ENCODE measurements at regions not wholly inside any gene's neighbourhood (a gene's known extent, or its start where the extent isn't known, plus 50 kb on each side); places are given as distances from the start of the nearest gene placed in this dataset.

- no peak overlapping the region for H3K4me3 ChIP-seq (ENCODE audit: low read length)
Observed at GRCh38 chr7:112699725-112700513, 90.3 kb downstream of the TMEM168 start.

GRCh38 chr7:112701456-112701855 lies 88.7 kb downstream of the TMEM168 start:
- Histone ChIP-seq H3K36me3 (ENCODE audit: insufficient read depth, low read length) (no peaks in the 10 kb centered on the region), H2AFZ (ENCODE audit: low read depth, low read length) (no peak overlapping the region), H3K79me2 (replicated peaks; ENCODE audit: insufficient read depth, low read length) (no peaks in the 10 kb centered on the region), H3K9ac (ENCODE audit: low read length) (no peak overlapping the region), H4K20me1 (ENCODE audit: insufficient read depth) (no peaks in the 10 kb centered on the region), H3K9me3 (ENCODE audit: low read length) (no peaks in the 10 kb centered on the region), H3K27ac (ENCODE audit: low read length) (no peak overlapping the region), H3K4me2 (ENCODE audit: low read length) (no peak overlapping the region), H3K4me3 (ENCODE audit: low read length) (no peak overlapping the region), H3F3A (ENCODE audit: insufficient read depth, low read length, poor library complexity, severe bottlenecking) (no peaks in the 10 kb centered on the region), H3K9me2 (ENCODE audit: insufficient read depth, low read length) (no peaks in the 10 kb centered on the region), H3K27me3 (ENCODE audit: insufficient read depth, low read depth, low read length) (no peaks in the 10 kb centered on the region)
- TF ChIP-seq, protein P1, sequence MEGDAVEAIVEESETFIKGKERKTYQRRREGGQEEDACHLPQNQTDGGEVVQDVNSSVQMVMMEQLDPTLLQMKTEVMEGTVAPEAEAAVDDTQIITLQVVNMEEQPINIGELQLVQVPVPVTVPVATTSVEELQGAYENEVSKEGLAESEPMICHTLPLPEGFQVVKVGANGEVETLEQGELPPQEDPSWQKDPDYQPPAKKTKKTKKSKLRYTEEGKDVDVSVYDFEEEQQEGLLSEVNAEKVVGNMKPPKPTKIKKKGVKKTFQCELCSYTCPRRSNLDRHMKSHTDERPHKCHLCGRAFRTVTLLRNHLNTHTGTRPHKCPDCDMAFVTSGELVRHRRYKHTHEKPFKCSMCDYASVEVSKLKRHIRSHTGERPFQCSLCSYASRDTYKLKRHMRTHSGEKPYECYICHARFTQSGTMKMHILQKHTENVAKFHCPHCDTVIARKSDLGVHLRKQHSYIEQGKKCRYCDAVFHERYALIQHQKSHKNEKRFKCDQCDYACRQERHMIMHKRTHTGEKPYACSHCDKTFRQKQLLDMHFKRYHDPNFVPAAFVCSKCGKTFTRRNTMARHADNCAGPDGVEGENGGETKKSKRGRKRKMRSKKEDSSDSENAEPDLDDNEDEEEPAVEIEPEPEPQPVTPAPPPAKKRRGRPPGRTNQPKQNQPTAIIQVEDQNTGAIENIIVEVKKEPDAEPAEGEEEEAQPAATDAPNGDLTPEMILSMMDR (IDR thresholded peaks at IDR 0.05; ENCODE audit: poor library complexity, severe bottlenecking): no peak
- TF ChIP-seq SMC3 (conservative IDR thresholded peaks at IDR 0.05; ENCODE audit: poor library complexity) (no peak), EP300 (conservative IDR thresholded peaks at IDR 0.05; ENCODE audit: poor library complexity, severe bottlenecking) (no peak), EZH2 (IDR thresholded peaks at IDR 0.05; ENCODE audit: borderline replicate concordance, insufficient read depth, low read length, poor library complexity, severe bottlenecking) (no peak), MXI1 (conservative IDR thresholded peaks at IDR 0.05; ENCODE audit: poor library complexity, severe bottlenecking) (no peak), TAF1 (IDR thresholded peaks at IDR 0.05; ENCODE audit: low read depth) (no peak), RAD21 (conservative IDR thresholded peaks at IDR 0.05) (no peak), POLR2AphosphoS5 (IDR thresholded peaks at IDR 0.05) (no peak)
- TF ChIP-seq, protein P2, sequence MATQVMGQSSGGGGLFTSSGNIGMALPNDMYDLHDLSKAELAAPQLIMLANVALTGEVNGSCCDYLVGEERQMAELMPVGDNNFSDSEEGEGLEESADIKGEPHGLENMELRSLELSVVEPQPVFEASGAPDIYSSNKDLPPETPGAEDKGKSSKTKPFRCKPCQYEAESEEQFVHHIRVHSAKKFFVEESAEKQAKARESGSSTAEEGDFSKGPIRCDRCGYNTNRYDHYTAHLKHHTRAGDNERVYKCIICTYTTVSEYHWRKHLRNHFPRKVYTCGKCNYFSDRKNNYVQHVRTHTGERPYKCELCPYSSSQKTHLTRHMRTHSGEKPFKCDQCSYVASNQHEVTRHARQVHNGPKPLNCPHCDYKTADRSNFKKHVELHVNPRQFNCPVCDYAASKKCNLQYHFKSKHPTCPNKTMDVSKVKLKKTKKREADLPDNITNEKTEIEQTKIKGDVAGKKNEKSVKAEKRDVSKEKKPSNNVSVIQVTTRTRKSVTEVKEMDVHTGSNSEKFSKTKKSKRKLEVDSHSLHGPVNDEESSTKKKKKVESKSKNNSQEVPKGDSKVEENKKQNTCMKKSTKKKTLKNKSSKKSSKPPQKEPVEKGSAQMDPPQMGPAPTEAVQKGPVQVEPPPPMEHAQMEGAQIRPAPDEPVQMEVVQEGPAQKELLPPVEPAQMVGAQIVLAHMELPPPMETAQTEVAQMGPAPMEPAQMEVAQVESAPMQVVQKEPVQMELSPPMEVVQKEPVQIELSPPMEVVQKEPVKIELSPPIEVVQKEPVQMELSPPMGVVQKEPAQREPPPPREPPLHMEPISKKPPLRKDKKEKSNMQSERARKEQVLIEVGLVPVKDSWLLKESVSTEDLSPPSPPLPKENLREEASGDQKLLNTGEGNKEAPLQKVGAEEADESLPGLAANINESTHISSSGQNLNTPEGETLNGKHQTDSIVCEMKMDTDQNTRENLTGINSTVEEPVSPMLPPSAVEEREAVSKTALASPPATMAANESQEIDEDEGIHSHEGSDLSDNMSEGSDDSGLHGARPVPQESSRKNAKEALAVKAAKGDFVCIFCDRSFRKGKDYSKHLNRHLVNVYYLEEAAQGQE (IDR thresholded peaks at IDR 0.05; ENCODE audit: borderline replicate concordance): no peak

More at GRCh38 chr7:112699725-112700513, 90.3 kb downstream of the TMEM168 start:
- Histone ChIP-seq H3K9me2 (ENCODE audit: insufficient read depth, low read length) (no peaks in the 10 kb centered on the region), H3K36me3 (ENCODE audit: insufficient read depth, low read length) (no peaks in the 10 kb centered on the region), H3K27me3 (ENCODE audit: insufficient read depth, low read depth, low read length) (no peaks in the 10 kb centered on the region), H4K20me1 (ENCODE audit: insufficient read depth) (no peaks in the 10 kb centered on the region), H2AFZ (ENCODE audit: low read depth, low read length) (no peak overlapping the region), H3K9me3 (ENCODE audit: low read length) (no peaks in the 10 kb centered on the region), H3K27ac (ENCODE audit: low read length) (no peak overlapping the region), H3F3A (ENCODE audit: insufficient read depth, low read length, poor library complexity, severe bottlenecking) (no peaks in the 10 kb centered on the region), H3K4me2 (ENCODE audit: low read length) (no peak overlapping the region), H3K9ac (ENCODE audit: low read length) (no peak overlapping the region), H3K79me2 (replicated peaks; ENCODE audit: insufficient read depth, low read length) (no peaks in the 10 kb centered on the region)
- TF ChIP-seq, protein P2 (IDR thresholded peaks at IDR 0.05; ENCODE audit: borderline replicate concordance): no peak
- no peak for TF ChIP-seq RAD21 (conservative IDR thresholded peaks at IDR 0.05)
- TF ChIP-seq POLR2AphosphoS5 (IDR thresholded peaks at IDR 0.05): no peak
- TF ChIP-seq, protein P1 (IDR thresholded peaks at IDR 0.05; ENCODE audit: poor library complexity, severe bottlenecking): no peak
- no peak for TF ChIP-seq TAF1 (IDR thresholded peaks at IDR 0.05; ENCODE audit: low read depth)
- no peak for TF ChIP-seq EP300 (conservative IDR thresholded peaks at IDR 0.05; ENCODE audit: poor library complexity, severe bottlenecking)
- no peak for TF ChIP-seq SMC3 (conservative IDR thresholded peaks at IDR 0.05; ENCODE audit: poor library complexity)
- no peak for TF ChIP-seq EZH2 (IDR thresholded peaks at IDR 0.05; ENCODE audit: borderline replicate concordance, insufficient read depth, low read length, poor library complexity, severe bottlenecking)
- no peak for TF ChIP-seq MXI1 (conservative IDR thresholded peaks at IDR 0.05; ENCODE audit: poor library complexity, severe bottlenecking)
